Forelimb muscle (tissue), 1 donor: ENCODE measurements at regions not wholly inside any gene's neighbourhood (a gene's known extent, or its start where the extent isn't known, plus 50 kb on each side); places are given as distances from the start of the nearest gene placed in this dataset.

Experiments used
- DNase-seq: peaks from one replicate; pipeline ENCODE4 v3.0.0-alpha.2; 2013; ENCODE audit warnings: low read depth

- no peak for DNase-seq
These were observed 250.1 kb upstream of the MEF2C start for GRCh38 chr5:89133129-89133528.

GRCh38 chr5:89130851-89131250 is 247.9 kb upstream of the MEF2C start:
- DNase-seq: no peak

GRCh38 chr5:89129941-89130340 is 247.0 kb upstream of the MEF2C start:
- no peak for DNase-seq

GRCh38 chr5:89128906-89129625 is 246.1 kb upstream of the MEF2C start:
- no peak for DNase-seq

DNA sequence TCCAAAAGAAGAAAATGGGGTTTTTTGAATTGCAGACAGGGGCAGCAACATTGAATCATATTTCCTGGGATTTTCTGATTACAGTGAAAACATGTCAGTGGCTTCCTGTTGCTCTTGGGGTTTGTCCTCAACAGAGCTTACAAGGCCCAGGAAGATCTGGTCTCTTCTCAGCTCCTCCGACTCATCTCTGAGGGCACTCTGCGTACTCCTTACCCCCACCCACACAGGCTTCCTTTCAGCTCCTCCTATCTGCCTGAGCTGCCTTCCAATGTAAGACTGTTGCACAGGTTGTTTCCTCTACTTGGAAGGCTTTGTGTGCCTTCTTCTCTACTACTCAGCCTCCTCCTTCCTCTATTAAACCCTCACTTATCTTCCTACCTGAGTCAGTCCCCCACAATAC is 245.1 kb upstream of the MEF2C start:
- DNase-seq: no peak

- no peak for DNase-seq
These were observed 244.2 kb upstream of the MEF2C start for GRCh38 chr5:89127191-89127590.

GRCh38 chr5:89125372-89125771 is 242.4 kb upstream of the MEF2C start:
- no peak for DNase-seq

- DNase-seq: no peak
These were observed 240.6 kb upstream of the MEF2C start for GRCh38 chr5:89123581-89123980.

DNA sequence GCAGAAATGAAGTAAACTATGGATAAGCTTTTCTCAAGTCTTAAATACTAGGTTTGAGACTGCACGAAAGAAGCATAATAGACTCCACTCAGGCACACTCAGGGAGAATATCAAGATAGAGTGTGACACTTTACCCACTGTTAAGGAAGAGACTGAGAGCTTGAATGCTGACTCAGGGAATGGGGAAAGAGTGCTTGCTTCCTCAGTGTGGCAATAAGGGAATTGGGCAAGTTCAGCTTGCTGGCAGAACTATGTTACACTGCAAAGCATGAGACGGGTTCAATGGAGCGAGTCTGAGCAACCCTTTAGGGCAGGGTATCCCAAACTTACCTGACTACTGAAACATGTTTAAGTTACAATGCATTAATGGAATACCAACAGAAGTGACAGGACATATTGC is 237.7 kb upstream of the MEF2C start:
- peak; percentile 13 for DNase-seq

DNA sequence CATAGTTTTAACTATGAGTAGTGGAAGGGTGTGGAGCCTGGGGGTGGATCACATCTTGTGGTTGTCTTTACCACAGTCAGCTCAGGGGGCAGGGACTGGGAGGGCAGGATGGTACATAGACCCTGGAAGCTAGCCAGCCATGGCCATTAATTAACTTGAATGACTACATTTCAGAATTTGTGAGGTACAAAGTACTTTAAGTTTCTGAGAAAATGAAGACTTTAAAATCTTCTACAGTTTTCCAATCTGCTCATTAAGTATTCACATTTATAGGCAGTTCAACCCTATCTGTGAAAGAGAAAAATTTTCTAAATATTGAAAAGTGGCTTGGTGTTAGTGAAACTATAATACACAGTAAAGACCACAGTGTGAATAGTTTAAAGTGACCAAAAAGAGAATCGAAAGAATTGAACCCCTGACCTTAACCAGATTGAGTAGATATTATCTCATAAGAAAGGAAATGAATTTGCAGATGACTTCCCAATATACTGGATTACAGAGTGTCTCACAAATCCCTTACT is 234.2 kb upstream of the MEF2C start:
- no peak for DNase-seq

GRCh38 chr5:89110916-89111646 is 228.1 kb upstream of the MEF2C start:
- no peak for DNase-seq

- no peak for DNase-seq
These were observed 223.5 kb upstream of the MEF2C start for GRCh38 chr5:89106480-89106879.

GRCh38 chr5:89105836-89106235 is 222.9 kb upstream of the MEF2C start:
- DNase-seq: no peak

DNA sequence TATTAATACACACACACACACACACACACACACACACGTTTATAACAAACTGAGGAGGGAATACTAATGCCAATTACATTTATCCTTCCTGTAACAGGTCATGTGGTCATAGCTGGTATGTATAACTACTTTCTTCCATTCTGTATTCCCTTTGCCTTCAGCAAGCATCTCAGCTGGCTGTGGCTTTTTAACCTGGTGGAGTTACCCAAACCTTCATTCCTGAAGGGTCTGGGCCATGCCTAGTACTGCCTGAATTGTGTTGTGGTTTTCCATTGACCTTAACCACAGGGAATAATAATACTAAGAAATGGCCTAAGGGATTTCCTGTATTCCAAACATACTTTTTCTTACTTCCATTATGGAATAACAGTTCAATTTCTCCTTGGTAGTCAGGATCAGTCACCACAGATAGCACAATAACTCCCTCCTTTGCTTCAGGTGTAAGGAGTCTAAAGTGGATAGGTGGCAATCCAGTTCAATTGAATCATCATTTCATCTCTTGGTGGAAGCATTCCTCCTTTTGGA is 222.2 kb upstream of the MEF2C start:
- no peak for DNase-seq

DNA sequence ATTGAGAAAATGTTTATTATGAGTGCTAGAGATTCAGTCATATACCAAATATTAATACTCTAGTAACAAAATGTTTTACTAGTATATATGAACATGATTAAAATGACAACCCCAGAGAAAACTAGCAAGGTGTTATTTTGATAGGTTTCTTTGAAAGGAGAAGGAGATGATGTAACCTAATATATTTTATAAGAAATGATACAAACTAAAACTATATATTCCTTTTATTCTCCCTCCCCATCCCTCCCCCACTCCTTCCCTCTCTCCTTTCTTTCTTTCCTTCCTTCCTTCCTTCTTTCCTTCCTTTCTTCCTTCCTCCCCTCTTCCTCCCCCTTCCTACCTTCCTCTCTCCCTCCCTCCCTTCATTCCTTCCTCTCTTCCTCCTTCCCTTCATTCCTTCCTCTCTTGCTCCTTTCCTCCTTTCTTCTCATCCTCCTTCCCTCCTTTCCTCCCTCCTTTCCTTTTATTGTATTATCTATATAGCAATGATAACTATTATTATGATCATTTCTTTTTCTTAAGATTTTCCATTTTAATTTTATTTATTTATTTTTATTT is 215.3 kb upstream of the MEF2C start:
- no peak for DNase-seq

DNA sequence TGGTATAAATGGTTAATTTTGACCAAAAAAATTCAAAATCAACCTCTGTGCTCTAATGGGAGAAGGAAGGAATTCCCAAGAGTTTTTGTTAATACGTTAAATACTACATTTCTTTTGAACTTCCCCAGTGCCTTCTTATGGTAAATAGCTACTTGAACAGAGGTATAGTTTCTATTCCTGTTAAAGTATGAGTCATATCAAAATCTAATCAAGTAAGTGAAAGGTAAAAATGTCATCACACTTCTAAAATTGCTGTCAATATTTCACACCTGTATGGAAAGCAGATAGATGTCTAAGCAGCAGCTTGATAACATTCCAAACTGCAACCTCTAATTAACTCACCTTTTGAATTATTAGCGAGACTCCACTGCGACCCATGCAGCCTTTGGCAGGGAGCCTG is 214.1 kb upstream of the MEF2C start:
- DNase-seq: no peak

GRCh38 chr5:89095341-89095740 is 212.4 kb upstream of the MEF2C start:
- no peak for DNase-seq

GRCh38 chr5:89090037-89090436 is 207.1 kb upstream of the MEF2C start:
- no peak for DNase-seq

DNA sequence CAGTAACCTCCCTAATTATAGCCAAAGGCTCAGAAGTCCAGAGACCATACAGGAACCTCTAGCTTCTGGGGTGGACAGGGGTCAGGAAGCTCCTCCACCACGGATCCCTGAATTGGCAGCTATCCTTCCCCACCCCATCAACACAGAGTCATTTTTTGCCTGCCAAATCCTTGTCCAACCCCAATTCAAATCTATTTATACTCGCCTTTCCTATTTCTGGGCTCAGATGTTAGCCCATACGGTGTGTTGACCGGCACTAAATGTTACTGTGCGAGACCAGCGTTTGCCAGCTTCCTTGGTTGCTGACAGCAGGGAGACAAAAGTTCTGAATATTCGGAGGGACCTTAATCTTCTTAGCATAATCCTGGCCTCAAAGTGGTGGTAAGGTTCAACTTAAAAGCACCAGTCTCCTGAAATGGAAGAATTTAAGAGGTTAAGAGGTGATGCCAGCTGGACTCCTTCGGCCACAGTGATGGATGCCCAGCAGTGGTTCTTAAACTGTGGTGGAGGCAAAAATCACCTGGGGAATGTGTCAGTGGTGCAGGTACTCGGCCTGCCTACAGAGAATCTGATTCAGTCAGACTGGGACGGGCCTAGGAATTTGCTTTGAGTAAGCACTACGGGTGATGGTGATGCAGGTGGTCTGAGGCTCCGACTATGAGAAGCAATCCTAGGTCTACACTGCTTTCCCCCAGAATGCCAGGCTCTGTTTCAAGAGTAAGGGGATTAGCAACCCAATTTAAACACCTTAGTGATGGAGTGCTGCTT is 204.8 kb upstream of the MEF2C start:
- no peak for DNase-seq

- DNase-seq: no peak
These were observed 204.1 kb upstream of the MEF2C start for GRCh38 chr5:89087128-89087527.

DNA sequence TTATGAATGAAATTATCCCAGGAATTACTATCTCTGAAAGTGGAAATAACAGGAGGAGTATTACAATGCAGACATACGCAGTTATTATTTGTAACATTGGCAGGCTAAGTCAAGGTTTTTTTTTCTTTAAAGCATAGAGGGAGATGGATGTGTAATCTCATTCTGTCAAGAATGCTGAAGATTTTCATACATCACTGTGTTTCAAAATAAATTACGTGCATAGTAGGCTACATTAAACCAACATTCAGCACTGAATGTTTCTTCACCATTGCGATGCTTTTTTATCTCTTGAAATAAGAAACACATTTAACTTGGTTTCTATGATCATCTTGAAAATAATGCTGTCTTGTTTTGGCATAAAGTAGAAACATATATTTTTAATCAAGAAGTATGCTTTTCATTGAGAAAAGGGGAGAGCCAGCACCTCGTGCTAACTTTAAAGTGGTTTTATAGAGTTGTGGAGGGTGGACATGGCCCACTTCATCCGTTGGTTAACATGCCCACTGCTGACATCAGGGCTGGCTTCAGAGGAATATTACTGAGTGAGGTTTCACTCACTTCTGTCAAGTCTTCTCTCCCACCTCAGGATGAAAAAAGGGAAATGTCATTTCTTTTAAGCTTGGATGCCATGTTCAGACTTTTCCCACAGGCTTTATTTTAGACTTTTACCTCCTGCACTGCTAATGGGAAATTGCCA is 203.6 kb upstream of the MEF2C start:
- no peak for DNase-seq
